ENCODE measurements at regions not wholly inside any gene's neighbourhood (a gene's known extent, or its start where the extent isn't known, plus 50 kb on each side); places are given as distances from the start of the nearest gene placed in this dataset.

DNA sequence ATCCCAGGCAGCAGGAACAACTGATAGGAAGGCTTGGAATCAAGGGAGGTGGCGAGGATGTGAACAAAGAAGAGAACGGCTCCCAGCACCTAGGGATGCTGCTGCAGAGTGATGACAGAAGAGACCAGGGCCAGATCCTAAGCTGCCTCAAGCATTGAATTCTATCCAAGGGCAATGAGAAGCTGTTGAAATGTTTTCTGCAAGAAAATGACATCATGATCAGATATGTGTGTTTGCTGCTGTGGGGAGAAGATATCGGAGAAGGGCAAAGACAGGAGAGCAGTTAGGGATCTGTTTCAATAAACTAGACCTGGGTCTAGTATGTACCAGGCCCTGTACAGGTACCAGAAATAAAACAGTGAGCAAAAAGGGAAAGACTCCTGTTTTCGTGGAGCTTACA, 194.7 kb upstream of the RAB4A start:
- no peak overlapping the region for H3K27ac ChIP-seq
- TF ChIP-seq EP300 (IDR thresholded peaks at IDR 0.05; ENCODE audit: low read depth): no peak
- no peak for TF ChIP-seq POLR2AphosphoS5 (IDR thresholded peaks at IDR 0.05)
- TF ChIP-seq, protein P1, sequence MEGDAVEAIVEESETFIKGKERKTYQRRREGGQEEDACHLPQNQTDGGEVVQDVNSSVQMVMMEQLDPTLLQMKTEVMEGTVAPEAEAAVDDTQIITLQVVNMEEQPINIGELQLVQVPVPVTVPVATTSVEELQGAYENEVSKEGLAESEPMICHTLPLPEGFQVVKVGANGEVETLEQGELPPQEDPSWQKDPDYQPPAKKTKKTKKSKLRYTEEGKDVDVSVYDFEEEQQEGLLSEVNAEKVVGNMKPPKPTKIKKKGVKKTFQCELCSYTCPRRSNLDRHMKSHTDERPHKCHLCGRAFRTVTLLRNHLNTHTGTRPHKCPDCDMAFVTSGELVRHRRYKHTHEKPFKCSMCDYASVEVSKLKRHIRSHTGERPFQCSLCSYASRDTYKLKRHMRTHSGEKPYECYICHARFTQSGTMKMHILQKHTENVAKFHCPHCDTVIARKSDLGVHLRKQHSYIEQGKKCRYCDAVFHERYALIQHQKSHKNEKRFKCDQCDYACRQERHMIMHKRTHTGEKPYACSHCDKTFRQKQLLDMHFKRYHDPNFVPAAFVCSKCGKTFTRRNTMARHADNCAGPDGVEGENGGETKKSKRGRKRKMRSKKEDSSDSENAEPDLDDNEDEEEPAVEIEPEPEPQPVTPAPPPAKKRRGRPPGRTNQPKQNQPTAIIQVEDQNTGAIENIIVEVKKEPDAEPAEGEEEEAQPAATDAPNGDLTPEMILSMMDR (IDR thresholded peaks at IDR 0.05): no peak
- TF ChIP-seq POLR2A (IDR thresholded peaks at IDR 0.05): no peak
- H3K36me3 ChIP-seq: no peaks in the 10 kb centered on the region
- intact Hi-C loops (cut with DNase I; ENCODE audit: low total_unique reads) (no loop called here), in situ Hi-C loops (cut with MboI; ENCODE audit: low pct_ligation_motif_present in 1 of 4, low pct_unique_long_range_greater_than_20kb in 1 of 4, low sequenced_read_pairs in 3 of 4) (no loop called here)
- peaks cover 0 to 4% of the 10 kb centered on the region in 2 donors for H3K9me3 ChIP-seq
- peaks cover 0 to 1% (median 0%) of the 10 kb centered on the region in 4 donors for H3K4me1 ChIP-seq
- no peaks in the 10 kb centered on the region for H3K27me3 ChIP-seq
- no peak overlapping the region for H3K4me3 ChIP-seq
- 66 to 100% methylated on average over 2 to 4 of the region's 4 CpGs for WGBS, 2 donors (ENCODE audit: low coverage in 1 of 2)
- DNase-seq: no peak

DNA sequence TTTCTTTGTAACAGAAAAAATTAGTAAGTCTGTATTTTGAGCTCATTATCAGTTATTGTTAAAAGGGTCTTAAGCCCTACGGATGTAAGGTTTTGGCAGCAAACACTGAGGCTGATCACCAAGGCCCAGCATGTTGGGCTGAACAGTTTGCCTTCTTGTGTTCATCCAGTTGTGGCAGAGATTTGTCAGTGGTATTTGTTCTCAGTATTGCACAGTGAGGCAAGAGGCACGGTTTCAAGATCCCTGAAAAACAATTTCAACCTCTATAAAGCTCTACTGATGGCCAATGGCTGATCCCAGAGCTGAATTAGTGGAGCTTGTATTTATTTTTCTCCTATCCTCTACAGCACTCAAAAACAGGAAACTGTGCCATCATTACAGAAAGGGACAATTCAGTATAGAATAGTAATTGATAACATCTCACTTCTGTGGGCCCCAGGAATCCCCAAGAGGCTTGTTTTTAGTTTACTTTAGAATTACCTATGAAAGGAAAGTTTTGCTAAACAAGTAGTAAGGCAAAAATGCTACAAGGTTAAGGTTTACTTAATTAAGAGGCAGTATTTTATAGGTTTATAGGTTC, 191.8 kb upstream of the RAB4A start:
- DNase-seq: no peak
- H3K4me3 ChIP-seq: no peak overlapping the region
- no peaks in the 10 kb centered on the region for H3K4me1 ChIP-seq
- H3K9me3 ChIP-seq: peaks cover 13 to 23% of the 10 kb centered on the region in 2 donors
- H3K27me3 ChIP-seq: no peaks in the 10 kb centered on the region
- in situ Hi-C loops (cut with MboI; ENCODE audit: low pct_ligation_motif_present in 1 of 4, low pct_unique_long_range_greater_than_20kb in 1 of 4, low sequenced_read_pairs in 3 of 4): no loop called here
- TF ChIP-seq EP300 (IDR thresholded peaks at IDR 0.05; ENCODE audit: low read depth): no peak
- TF ChIP-seq, protein P1 (IDR thresholded peaks at IDR 0.05): no peak
- TF ChIP-seq POLR2AphosphoS5 (IDR thresholded peaks at IDR 0.05): no peak
- TF ChIP-seq POLR2A (IDR thresholded peaks at IDR 0.05): no peak
- intact Hi-C loops (cut with DNase I; ENCODE audit: low total_unique reads): no loop called here
- H3K27ac ChIP-seq: no peak overlapping the region
- H3K36me3 ChIP-seq: no peaks in the 10 kb centered on the region
- whole genome bisulfite sequencing, 2 donors (ENCODE audit: low coverage in 1 of 2): 50 to 76% methylated on average over 1 to 2 of the region's 2 CpGs

DNA sequence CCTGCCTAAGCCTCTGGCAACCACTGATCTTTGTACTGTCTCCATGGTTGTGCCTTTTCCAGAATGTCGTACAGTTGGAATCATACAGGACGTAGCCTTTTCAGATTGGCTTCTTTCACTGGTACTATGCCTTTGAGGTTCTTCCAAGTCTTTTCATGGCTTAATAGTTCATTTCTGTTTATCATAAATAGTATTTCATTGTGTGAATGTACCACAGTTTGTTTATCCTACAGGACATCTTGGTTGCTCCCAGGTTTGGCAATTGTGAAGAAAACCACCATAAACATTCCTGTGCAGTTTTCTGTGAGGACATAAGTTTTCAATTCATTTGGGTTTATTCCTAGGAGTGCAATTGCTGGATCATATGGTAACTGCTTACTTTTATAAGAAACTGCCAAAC, 190.6 kb upstream of the RAB4A start:
- H3K27me3 ChIP-seq: no peaks in the 10 kb centered on the region
- H3K27ac ChIP-seq: no peak overlapping the region
- H3K4me1 ChIP-seq: no peaks in the 10 kb centered on the region
- DNase-seq: no peak
- in situ Hi-C loops (cut with MboI; ENCODE audit: low pct_ligation_motif_present in 1 of 4, low pct_unique_long_range_greater_than_20kb in 1 of 4, low sequenced_read_pairs in 3 of 4) (no loop called here), intact Hi-C loops (cut with DNase I; ENCODE audit: low total_unique reads) (no loop called here)
- H3K4me3 ChIP-seq: no peak overlapping the region
- H3K9me3 ChIP-seq: peaks cover 13 to 23% of the 10 kb centered on the region in 2 donors
- WGBS, 2 donors (ENCODE audit: low coverage in 1 of 2): 93 to 100% methylated on average over 2 of the region's 2 CpGs
- TF ChIP-seq, protein P1 (IDR thresholded peaks at IDR 0.05): no peak
- TF ChIP-seq POLR2A (IDR thresholded peaks at IDR 0.05) (no peak), EP300 (IDR thresholded peaks at IDR 0.05; ENCODE audit: low read depth) (no peak), POLR2AphosphoS5 (IDR thresholded peaks at IDR 0.05) (no peak)
- H3K36me3 ChIP-seq: no peaks in the 10 kb centered on the region

DNA sequence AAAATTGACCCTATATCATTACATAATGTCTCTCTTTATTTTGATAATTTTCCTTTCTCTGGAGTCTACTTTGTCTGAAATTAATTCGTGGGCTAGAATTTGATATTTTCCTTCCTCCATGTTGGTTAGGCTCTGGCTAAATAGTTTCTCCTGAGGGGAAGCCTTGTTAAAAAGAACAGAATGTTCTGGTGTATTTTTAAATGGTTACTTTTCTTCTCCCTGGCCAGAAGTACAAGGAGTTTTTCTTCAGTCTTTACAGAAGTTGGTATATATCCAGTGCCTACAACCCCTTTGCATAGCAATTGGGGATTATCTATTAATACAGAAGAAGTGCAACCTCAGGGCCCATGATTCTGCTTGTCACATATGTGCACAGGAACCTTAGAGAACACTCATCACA, 185.6 kb upstream of the RAB4A start:
- Histone ChIP-seq H3K4me1 (no peaks in the 10 kb centered on the region), H3K36me3 (no peaks in the 10 kb centered on the region), H3K27ac (no peak overlapping the region), H3K4me3 (no peak overlapping the region), H3K9me3 (peaks cover 13 to 23% of the 10 kb centered on the region in 2 donors), H3K27me3 (no peaks in the 10 kb centered on the region)
- in situ Hi-C loops (cut with MboI; ENCODE audit: low pct_ligation_motif_present in 1 of 4, low pct_unique_long_range_greater_than_20kb in 1 of 4, low sequenced_read_pairs in 3 of 4) (no loop called here), intact Hi-C loops (cut with DNase I; ENCODE audit: low total_unique reads) (no loop called here)
- no peak for DNase-seq
- TF ChIP-seq EP300 (IDR thresholded peaks at IDR 0.05; ENCODE audit: low read depth) (no peak), POLR2A (IDR thresholded peaks at IDR 0.05) (no peak), POLR2AphosphoS5 (IDR thresholded peaks at IDR 0.05) (no peak)
- TF ChIP-seq, protein P1 (IDR thresholded peaks at IDR 0.05): no peak
- 50 to 92% methylated on average over 1 of the region's 1 CpG for WGBS, 2 donors (ENCODE audit: low coverage in 1 of 2)
